HG03378 (cell line): ENCODE measurements at regions not wholly inside any gene's neighbourhood (a gene's known extent, or its start where the extent isn't known, plus 50 kb on each side); places are given as distances from the start of the nearest gene placed in this dataset.

Source experiments
- ATAC-seq: cut with Tn5 transposase; IDR thresholded peaks from one replicate; pipeline ENCODE4 v1.9.1; 2021; ENCODE audit warnings: mild to moderate bottlenecking, moderate library complexity; ENCODE audit not compliant: unreplicated experiment

DNA sequence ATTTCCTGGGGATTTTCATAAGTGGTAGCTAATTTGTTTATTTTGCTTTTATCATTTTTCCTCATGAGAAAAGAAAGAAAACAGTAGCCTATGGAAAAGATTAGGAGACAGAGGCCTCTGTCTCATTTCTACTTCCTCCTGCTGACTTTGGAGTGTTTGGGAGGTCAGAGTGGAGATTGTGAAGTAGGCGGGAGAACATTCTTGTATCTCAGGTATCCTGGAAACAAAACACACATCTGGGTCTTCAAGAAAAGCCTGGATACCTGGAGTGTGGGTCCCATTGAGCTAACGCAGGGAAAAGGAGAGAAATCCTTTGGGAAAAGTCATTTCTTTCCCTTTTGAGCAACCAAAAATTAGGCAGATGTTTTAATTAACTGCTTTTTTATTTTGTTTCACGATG lies 161.5 kb upstream of the DMAC1 start:
- ATAC-seq: no peak

DNA sequence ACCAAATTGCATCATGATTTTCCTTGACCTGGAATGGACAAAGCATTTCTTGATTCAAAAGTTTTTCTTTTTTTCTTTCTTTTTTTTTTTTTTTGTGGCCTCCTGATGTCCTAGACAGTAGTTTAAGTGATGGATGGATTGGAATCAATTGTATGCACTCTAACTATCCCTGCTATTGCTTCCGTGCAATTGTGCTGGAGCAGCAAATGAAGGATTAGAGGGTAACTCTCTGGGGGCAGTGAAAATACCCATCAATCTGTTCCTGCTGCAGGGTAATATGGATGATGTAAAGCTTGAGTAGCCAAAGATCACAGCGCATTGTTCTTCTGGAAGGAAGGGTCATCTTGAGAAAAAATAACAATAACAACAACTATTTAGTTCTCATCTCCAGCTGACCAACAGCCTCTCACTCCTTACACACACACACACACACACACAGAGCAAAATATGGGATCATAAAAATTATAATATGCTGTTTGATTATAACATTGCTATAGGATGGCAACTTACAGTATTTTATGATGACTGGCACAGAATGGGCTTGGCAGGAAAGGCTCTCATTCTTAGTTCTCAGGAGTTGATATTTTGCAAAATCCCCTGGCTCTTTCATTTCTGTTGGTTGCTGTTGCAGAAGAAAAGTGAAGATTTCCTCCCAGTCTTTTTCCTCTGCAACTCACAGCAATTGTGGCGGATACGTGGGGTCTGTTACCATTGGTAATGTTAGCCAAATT lies 160.9 kb upstream of the DMAC1 start:
- ATAC-seq: no peak

DNA sequence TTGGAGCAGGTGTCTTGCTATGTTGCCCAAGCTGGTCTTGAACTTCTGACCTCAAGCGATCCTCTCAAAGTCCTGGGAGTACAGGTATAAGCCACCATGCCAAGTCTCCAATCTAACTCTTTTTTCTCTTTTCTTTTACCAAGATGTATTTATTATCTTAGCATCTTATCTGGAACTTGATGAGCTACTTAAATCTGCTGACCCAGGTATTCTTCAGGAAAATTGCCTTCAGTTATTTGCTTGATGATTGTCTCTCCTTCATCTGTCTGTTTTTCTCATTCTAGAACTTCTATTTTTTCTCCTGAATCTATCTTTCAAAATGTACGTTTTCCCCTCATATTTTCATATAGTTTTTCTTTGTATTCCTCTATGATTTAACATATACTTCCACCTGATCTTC lies 158.2 kb upstream of the DMAC1 start:
- no peak for ATAC-seq

DNA sequence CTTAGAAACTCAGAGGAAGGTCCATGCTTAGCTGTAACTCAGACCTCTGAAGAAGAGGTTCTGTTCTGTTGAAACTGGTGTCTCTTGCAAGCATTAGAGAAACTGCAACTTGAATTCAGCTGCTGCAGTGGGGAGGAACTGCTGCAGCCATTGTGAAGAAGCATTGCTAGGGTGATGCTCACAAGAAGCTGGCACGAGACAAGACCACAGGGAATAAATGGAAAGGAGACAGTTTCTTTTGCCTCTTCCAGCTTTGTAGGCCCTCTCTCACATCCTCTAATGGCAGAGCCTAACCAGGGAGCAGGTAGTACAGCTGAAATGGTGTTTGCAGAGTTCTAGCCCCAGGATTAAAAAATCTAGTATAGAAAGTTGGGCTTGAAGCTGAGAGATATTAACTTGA lies 148.0 kb upstream of the DMAC1 start:
- no peak for ATAC-seq

DNA sequence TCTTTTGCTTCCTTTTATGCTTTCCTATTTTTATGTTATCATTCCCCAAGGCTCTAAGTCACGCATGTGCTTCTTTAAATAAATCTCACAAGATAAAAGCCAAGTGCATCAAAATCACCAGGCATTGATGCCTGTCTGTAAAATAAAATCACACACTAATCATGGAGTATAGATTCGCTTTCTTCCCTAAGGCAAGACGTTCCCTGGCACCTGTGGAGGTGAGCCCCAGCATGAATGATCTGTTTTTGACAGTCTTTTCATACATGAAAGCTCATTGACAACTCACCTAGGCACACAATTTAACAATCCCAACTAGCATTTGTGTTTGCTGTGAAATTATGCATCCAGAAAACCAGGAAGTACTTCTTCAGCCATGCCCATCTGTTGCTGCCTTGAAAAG lies 146.9 kb upstream of the DMAC1 start:
- ATAC-seq: no peak

DNA sequence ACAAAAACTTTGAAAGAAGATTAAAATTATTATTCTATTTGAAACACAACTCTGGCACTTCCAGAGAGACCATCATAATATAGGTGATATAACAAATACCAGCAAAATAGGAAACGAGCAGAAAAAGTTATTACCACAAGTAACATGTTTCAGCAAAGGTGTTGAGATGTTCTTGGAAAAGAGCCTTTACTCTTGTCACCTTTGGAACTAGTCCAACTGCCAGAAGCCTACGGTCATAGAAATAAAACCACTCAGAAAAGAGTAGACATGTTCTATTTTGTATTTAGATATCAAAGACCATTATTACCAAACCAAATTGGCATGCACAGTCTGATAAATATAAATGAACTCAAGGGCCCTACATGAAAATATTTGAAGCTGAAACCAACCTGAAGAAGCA lies 145.0 kb upstream of the DMAC1 start:
- no peak for ATAC-seq

DNA sequence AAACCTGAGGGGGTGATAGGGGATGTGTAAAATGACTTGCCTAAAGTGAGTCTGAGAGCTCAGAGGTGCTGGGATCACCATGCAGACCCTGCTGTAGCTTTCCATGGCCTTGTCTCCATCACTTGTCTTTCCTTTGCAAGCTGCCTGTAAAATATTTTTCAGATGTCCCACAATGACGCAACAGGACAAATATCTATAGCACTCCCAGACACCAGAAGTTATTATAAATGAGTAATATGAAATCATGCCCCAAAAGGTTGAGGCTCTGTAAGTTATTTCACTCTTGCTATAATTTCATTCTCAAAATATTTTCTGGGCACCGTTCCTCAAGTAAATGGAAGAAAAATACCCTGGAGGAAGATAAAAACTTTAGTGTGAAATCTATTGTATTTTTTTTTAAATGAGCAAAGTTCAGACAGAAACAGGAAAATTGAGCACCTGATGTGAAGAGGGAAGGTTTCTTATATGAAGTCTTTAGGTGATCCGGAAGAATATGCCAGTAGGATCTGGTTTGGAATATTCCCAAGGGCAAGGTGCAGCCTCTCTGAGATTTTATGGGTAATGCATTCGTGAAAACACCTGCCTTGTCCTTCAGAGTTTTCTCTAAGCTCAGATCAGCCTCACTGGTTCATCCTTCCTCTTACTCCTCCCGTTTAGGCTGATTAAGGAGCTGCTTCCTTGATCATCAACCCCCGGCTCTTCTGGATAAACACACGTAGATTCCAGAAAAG lies 138.3 kb upstream of the DMAC1 start:
- ATAC-seq: no peak

DNA sequence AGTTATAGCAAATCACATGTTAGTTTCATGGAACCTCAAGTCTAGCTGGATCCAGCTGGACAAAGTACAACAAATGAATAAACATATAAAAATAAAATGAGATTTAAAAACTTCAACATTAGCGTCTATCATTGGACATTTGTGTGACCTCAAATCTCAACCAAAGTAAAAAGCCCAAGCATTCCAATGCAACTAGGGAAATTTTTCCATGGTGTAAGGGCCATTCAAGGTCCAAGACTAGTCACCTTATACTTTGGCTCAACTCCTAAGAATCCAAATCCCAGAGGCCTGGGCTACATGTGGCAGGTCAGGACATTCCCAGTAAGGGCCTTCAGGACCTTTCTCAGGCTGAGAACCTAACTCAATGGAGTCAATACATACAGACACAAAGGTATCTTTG lies 137.4 kb upstream of the DMAC1 start:
- ATAC-seq: no peak

DNA sequence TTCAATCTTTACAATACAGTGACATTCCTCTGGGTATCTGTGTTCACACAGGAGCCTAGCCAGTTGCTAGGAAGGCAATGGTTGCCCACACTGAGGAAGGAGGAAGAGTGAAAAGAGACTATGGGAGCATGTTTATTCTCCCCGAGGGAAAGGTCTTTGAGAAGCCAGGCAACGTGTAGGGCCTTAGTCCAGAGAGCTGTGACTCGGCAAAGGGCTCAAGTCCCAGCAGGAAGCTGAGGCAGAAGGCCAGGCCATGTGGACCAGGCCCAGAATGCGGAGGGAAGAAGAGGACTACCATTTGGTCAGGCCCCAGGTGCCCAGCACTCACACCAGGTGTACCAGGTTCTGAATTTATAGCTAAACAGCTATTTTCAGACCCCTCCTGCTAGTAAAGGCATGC lies 136.6 kb upstream of the DMAC1 start:
- ATAC-seq: no peak

DNA sequence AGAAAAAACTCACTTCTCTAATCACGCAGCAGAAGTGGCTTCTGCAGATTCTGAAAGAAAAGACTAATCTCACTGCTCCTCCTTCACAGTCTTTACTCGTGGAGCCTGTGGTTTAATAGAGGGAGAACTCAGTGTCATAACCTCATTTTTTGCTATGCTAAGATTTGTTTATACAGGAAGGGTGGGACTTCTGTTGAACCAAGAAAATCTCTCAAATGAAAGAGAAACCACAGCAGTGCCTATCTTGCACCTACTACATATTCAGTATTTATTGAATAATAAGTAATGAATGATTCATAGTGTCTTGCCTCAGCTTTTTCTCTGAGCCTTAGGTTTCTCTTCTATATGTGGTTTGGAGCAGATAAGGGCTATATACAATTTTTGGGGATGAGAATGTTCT lies 136.1 kb upstream of the DMAC1 start:
- peak; percentile 58 for ATAC-seq

DNA sequence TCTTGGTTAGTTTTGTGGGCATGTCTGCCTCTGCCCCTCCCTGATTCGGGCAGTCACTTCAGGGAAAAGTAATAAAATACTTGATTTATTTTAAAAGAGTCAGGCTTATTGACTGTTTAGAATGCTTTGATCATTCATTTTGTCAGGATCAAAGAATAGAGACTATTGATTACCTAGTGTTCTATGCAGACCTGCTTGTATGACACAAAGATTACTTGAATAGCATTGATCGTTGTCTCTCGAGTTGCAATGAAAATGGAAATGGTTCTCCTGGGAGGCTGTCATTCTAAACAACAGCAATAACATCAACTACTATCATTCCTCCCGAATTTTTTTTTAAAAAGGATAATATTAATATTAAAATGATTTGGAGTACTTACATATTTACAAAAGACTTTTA lies 133.2 kb upstream of the DMAC1 start:
- ATAC-seq: no peak

DNA sequence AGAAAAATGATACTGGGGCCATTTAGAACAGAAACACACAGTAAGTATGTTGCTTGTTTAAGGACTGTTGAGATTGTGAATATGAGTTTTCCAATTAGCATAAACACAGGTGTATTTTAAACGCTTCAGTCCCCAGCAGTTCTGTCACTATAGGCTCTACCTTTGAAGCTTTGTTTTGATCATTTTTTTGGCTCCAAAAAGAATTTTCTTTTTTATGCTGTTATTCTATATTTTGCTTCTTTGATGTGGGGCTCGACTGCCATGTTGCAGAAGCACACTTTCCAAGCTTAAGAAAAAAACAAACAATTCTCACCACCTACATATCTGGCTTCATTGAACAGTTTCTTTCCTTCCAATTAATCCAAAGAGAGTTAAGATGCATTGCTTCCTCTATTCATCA lies 131.0 kb upstream of the DMAC1 start:
- ATAC-seq: no peak

DNA sequence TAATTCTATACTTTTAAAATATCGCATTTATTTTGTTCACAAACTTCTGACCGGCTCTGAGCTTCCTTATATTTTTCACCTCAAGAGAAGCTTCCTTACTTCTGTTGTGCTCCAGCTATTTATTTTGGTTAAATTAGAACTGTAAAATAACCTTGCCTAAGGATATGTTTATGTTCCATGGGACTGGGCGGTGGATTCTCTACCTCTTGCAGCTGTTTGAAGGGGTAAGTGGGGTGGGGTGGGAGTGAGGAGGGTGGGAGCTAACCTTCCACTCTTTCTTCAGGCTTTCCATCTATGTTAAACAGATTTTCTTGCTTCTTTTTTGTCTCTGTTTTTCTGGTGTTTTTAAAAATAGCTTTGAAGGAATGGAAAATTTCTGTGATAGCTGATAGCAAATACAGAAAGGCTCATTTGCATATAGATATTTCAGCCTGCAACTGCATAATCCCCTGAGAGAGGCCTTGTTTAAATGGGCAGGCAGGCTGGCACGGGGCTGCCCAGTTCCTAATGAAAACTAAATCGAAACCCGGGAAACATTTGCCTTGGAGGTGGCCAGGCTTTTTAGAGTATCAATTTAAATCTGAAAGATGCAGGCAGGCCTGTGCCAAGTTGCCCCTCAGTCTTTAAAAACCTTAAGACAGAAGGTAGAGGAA lies 122.1 kb upstream of the DMAC1 start:
- no peak for ATAC-seq

DNA sequence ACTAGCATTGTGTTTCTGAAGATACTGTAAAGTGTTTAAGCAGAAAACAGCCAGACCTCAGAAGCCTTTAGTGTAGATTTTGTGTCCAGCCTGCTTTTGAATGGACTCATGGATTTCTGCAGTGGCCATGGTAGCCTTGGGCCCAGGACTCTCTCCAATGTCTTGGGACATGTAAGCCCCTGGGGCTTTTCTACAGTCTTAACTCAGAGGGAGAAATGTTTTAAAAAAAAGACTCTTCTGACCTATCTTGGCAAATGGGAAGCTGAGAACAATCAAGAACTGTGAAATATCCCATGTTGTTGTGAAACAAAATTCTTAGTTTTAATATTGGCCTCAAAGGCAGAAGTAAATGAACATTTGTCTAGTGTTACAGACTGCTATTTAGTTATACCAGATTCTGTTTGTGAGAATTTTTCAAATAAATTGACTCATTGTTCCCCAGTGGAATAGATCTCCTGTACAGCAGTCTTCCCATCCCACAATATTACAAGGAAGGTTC lies 112.5 kb upstream of the DMAC1 start:
- ATAC-seq: no peak

DNA sequence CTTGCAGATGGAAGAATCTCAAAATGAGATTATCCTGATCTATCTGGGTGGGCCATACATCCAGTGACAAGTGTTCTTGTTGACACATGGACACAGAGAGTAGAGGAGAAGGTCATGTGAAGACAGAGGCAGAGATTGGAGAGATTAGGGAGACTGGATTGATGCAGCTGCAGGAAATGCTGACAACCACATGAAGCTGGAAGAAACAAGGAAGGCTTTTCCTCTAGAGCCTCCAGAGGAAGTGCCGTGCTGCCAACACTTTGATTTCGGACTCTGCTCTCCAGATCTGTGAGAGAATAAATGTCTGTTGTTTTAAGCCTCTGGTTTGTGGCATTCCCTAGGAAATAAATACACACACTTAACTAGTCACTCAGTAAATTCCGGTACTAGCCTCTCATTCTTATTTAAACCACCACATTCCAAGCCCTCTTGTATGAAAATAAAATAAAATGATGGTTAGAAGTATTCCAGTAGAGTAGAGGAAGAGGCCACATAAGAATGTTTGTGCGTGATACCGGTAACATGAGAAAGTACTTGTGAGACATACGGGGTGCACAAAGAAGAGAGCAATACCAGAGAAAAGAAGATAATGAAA lies 110.9 kb upstream of the DMAC1 start:
- no peak for ATAC-seq

DNA sequence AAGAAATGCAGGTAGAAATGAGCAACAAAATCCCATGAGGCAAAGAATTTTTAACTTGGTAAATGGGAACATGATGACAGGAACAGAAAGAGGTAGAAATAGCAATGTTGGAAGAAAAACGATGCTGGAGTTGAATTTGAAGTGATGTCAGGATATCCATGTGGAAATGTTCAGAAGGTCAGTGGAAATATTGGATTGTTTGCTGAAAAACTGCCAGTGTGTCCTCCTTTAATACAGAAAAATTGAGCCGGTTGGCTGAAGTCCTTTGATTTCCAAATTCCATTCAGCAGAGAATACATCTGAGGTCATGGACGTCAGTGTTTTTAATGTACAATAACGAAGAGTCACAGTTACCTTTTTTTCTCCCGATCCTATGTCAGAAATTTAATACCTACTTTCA lies 110.0 kb upstream of the DMAC1 start:
- no peak for ATAC-seq

DNA sequence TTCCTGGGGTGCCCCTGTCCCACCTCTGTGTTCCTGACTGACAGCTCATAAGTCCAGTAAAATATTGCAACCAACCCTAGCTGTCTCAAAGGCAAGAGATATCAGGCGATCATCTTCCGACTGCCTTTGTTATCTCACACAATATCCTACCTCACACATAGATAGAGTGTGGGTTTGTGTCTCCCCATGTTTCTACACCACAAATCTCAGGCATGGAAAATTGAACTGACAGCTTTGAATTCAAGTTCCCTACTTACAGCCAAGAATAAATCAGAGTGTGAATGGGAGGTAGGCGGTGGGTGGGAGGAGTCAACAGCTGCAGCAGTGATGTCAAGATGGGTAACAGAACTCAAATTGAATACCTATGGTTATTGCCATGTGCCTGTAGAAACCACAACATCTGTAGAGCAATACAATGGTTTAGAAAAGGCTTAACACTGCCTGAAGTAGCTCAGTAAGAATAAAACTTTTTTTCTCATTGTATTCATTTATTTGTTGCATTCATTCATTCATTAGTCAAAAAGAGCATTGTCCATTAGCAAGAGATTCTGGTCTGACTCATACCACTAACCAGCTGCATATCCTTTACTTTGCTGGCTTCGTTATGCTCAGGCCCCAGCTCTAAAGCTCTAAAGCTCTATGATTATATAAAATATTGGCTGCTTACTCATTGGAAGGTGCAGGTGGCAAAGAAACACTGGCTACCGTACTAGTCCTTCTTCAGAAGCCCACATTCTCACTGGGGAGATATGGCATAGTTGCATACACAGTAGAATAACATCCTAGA lies 108.2 kb upstream of the DMAC1 start:
- ATAC-seq: no peak

DNA sequence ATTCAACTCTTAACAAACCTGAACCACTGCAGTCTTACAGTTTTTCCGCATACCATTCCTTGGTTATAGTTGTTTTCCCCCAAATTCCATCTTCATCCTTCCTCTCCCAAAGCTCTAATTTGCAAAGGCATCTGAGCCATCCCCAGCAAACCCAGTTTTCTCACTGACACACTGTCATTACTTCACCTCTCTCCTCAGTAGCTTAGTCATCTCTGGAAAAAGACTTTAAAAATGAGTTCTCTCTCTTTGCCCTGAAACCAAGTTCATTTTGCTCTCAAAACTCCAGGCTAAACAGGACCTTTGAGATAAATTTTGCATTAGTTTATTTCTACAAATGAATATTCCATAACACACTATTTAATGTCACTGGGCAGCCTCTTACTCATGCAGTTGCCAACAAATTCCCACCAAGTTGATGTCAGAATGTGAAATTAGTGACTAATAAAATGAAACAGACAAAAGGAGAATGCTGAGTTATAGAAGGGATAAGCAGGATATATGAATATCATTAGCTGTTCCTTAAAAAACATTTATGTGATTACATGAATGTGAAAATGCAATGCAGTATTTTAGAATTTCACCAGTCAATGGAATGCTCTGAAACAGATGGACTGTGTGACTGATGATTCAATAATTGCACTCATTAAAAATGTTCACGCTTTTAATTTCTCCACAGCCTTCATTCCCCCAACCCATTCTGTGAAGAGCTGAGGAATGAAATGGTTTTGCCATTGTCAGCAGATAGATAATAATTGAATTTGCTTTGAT lies 107.4 kb upstream of the DMAC1 start:
- no peak for ATAC-seq

DNA sequence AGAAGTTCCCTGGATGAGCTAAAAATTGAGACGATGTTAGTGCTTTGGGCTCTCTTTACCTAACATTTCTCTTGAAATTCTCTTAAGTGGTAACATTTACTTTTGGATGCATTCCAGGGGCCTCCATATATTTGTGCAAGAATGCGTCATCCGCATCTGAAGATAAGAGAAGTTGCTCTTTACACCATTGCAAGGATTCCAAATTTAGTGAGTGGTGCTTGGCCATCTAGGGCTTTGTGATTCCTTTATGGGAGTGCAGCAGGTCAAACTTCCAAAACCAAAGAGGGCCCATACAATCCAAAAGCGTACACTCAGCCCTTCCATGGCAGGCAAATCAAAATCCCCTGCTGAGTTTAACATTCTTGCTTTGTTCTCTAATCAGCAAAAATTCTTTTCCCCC lies 102.0 kb upstream of the DMAC1 start:
- no peak for ATAC-seq

DNA sequence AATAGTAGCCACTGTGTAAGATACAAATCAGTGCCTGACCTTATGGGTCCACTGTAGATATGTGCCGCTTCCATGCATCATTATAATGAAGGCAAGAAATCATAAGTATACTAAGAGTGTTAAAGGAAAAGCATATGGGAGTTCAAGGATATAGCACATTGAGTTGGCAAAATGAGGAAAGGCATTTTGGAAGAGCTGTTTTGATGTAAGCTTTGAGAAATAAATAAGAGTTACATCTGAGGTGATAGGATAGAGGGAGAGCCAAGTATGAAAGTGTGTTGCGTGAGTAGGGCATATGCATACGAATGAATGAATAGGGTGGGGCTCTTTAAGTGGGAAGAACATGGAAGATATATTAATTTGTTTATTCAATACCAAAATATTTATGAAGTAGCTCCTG lies 101.0 kb upstream of the DMAC1 start:
- no peak for ATAC-seq
